ENCODE measurements at regions not wholly inside any gene's neighbourhood (a gene's known extent, or its start where the extent isn't known, plus 50 kb on each side); places are given as distances from the start of the nearest gene placed in this dataset.
"Not testable (repeated sequence)": the region's sequence is repeated elsewhere in the genome, so short reads cannot be mapped to it uniquely, and the experiment has no call there.

- POLR2A ChIA-PET: interaction anchor here (0.6 kb wide), 1 partner anchor 98 kb away, joined by 3 read pairs; no protein-coding TSS in a partner anchor
- Mint-ChIP-seq H3K27me3 (ENCODE audit: insufficient read depth, unreplicated experiment) (no peaks in the 10 kb centered on the region), H3K27ac (ENCODE audit: low read depth, unreplicated experiment) (no peak overlapping the region), H3K36me3 (ENCODE audit: insufficient read depth, unreplicated experiment) (no peaks in the 10 kb centered on the region), H3K9me3 (ENCODE audit: unreplicated experiment) (no peaks in the 10 kb centered on the region), H3K4me3 (ENCODE audit: unreplicated experiment) (no peak overlapping the region), H3K4me1 (ENCODE audit: insufficient read depth, unreplicated experiment) (peaks cover 10% of the 10 kb centered on the region)
- intact Hi-C loops (cut with micrococcal nuclease): no loop called here
- no TSS peak for BruUV-seq (replicated peaks)
- CTCF ChIA-PET: no interaction called here
- no peak for TF ChIP-seq CTCF (IDR thresholded peaks at IDR 0.05; ENCODE audit: unreplicated experiment)
- no peak for DNase-seq (ENCODE audit: unreplicated experiment)
These were observed 602.9 kb downstream of the NTRK3 start for GRCh38 chr15:87653646-87654045.

DNA sequence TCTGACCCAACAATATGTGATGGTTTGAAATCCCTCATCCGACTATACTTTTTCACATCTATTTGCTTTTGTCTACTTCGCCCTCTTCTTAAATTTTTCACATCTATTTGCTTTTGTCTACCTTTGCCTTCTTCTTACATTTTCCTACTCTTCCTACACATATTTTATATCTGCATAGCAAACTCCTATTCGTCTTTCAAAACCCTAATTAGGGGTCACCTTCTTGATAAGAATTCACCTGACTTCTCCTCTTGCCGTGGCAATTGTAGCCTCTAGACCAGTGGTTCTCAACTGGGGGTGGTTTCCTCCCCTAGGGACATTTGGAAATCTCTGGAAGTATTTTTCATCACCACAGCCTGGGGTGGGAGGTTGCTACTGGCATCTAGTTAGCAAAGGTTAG lies 607.4 kb downstream of the NTRK3 start:
- intact Hi-C loops (cut with micrococcal nuclease): no loop called here
- no peaks in the 10 kb centered on the region for H3K36me3 Mint-ChIP-seq (ENCODE audit: insufficient read depth, unreplicated experiment)
- ChIA-PET POLR2A (no interaction called here), CTCF (no interaction called here)
- no peaks in the 10 kb centered on the region for H3K4me1 Mint-ChIP-seq (ENCODE audit: insufficient read depth, unreplicated experiment)
- no peak overlapping the region for H3K27ac Mint-ChIP-seq (ENCODE audit: low read depth, unreplicated experiment)
- DNase-seq (ENCODE audit: unreplicated experiment): no peak
- no peaks in the 10 kb centered on the region for H3K9me3 Mint-ChIP-seq (ENCODE audit: unreplicated experiment)
- no TSS peak for BruUV-seq (replicated peaks)
- TF ChIP-seq CTCF (IDR thresholded peaks at IDR 0.05; ENCODE audit: unreplicated experiment): no peak
- H3K4me3 Mint-ChIP-seq (ENCODE audit: unreplicated experiment): no peak overlapping the region
- H3K27me3 Mint-ChIP-seq (ENCODE audit: insufficient read depth, unreplicated experiment): no peaks in the 10 kb centered on the region

GRCh38 chr15:87648278-87648677 lies 608.3 kb downstream of the NTRK3 start:
- POLR2A ChIA-PET: no interaction called here
- intact Hi-C loops (cut with micrococcal nuclease): no loop called here

GRCh38 chr15:87645723-87646122 lies 610.8 kb downstream of the NTRK3 start:
- ChIA-PET CTCF (interaction anchor here (0.5 kb wide), 1 partner anchor 445 kb away, joined by 4 read pairs; no protein-coding TSS in a partner anchor), POLR2A (no interaction called here)
- H3K27me3 Mint-ChIP-seq (ENCODE audit: insufficient read depth, unreplicated experiment): no peaks in the 10 kb centered on the region
- H3K4me1 Mint-ChIP-seq (ENCODE audit: insufficient read depth, unreplicated experiment): no peaks in the 10 kb centered on the region
- intact Hi-C loops (cut with micrococcal nuclease): no loop called here
- no peak for DNase-seq (ENCODE audit: unreplicated experiment)
- H3K9me3 Mint-ChIP-seq (ENCODE audit: unreplicated experiment): no peaks in the 10 kb centered on the region
- no peak overlapping the region for H3K27ac Mint-ChIP-seq (ENCODE audit: low read depth, unreplicated experiment)
- no peak for TF ChIP-seq CTCF (IDR thresholded peaks at IDR 0.05; ENCODE audit: unreplicated experiment)
- no peak overlapping the region for H3K4me3 Mint-ChIP-seq (ENCODE audit: unreplicated experiment)
- BruUV-seq (replicated peaks): no TSS peak
- no peaks in the 10 kb centered on the region for H3K36me3 Mint-ChIP-seq (ENCODE audit: insufficient read depth, unreplicated experiment)

More at GRCh38 chr15:87648278-87648677, 608.3 kb downstream of the NTRK3 start:
- H3K9me3 Mint-ChIP-seq (ENCODE audit: unreplicated experiment): no peaks in the 10 kb centered on the region
- no peaks in the 10 kb centered on the region for H3K4me1 Mint-ChIP-seq (ENCODE audit: insufficient read depth, unreplicated experiment)
- no peak overlapping the region for H3K27ac Mint-ChIP-seq (ENCODE audit: low read depth, unreplicated experiment)
- no peak overlapping the region for H3K4me3 Mint-ChIP-seq (ENCODE audit: unreplicated experiment)
- H3K27me3 Mint-ChIP-seq (ENCODE audit: insufficient read depth, unreplicated experiment): no peaks in the 10 kb centered on the region
- no peak for DNase-seq (ENCODE audit: unreplicated experiment)
- no peak for TF ChIP-seq CTCF (IDR thresholded peaks at IDR 0.05; ENCODE audit: unreplicated experiment)
- H3K36me3 Mint-ChIP-seq (ENCODE audit: insufficient read depth, unreplicated experiment): no peaks in the 10 kb centered on the region
- no TSS peak for BruUV-seq (replicated peaks)
- CTCF ChIA-PET: no interaction called here

GRCh38 chr15:87642997-87643396 lies 613.5 kb downstream of the NTRK3 start:
- H3K27me3 Mint-ChIP-seq (ENCODE audit: insufficient read depth, unreplicated experiment); H3K36me3 Mint-ChIP-seq (ENCODE audit: insufficient read depth, unreplicated experiment); H3K4me1 Mint-ChIP-seq (ENCODE audit: insufficient read depth, unreplicated experiment); H3K4me3 Mint-ChIP-seq (ENCODE audit: unreplicated experiment); POLR2A ChIA-PET; intact Hi-C loops (cut with micrococcal nuclease); CTCF ChIA-PET; H3K9me3 Mint-ChIP-seq (ENCODE audit: unreplicated experiment); DNase-seq (ENCODE audit: unreplicated experiment); BruUV-seq (replicated peaks); H3K27ac Mint-ChIP-seq (ENCODE audit: low read depth, unreplicated experiment): not testable (repeated sequence)

Measured in MCF 10A (cell line).